Effector memory CD8-positive, alpha-beta T cell (primary cell): ENCODE measurements at regions not wholly inside any gene's neighbourhood (a gene's known extent, or its start where the extent isn't known, plus 50 kb on each side); places are given as distances from the start of the nearest gene placed in this dataset.

Experiments
- ATAC-seq: fragments of 150-1000 bp; cut with Tn5 transposase; replicated peaks from 2 replicates; pipeline ENCODE4 v1.10.0; 2021; ENCODE audit warnings: mild to moderate bottlenecking, moderate library complexity
- DNase-seq, 3 experiments: peaks; one replicate each; pipeline ENCODE4 v3.0.0; 2021
- H3K27ac Mint-ChIP-seq, 2 donors: one replicate each; pipeline ENCODE4 v1.8.0; 2022; ENCODE audit warnings: mild to moderate bottlenecking in 2 of 2, mixed read lengths in 2 of 2, moderate library complexity in 2 of 2
- H3K27me3 Mint-ChIP-seq, 2 donors: one replicate each; pipeline ENCODE4 v1.8.0; 2022; ENCODE audit warnings: mixed read lengths in 2 of 2
- H3K36me3 Mint-ChIP-seq: one replicate; pipeline ENCODE4 v1.8.0; 2022; ENCODE audit warnings: mild to moderate bottlenecking, moderate library complexity, mixed read lengths; ENCODE audit not compliant: insufficient read depth
- H3K4me1 Mint-ChIP-seq, 2 donors: one replicate each; pipeline ENCODE4 v1.8.0; 2022; ENCODE audit warnings: low read depth in 2 of 2, mixed read lengths in 2 of 2
- H3K4me3 Mint-ChIP-seq, 2 donors: one replicate each; pipeline ENCODE4 v1.8.0; 2022; ENCODE audit warnings: mild to moderate bottlenecking in 2 of 2, mixed read lengths in 2 of 2, moderate library complexity in 2 of 2
- H3K9me3 Mint-ChIP-seq, 2 donors: one replicate each; pipeline ENCODE4 v1.8.0; 2022; ENCODE audit warnings: mixed read lengths in 2 of 2

GRCh38 chr18:47627030-47627429 lies 303.4 kb downstream of the SMAD2 start:
- no peaks in the 10 kb centered on the region for H3K4me1 Mint-ChIP-seq
- no peak overlapping the region for H3K27ac Mint-ChIP-seq
- H3K4me3 Mint-ChIP-seq = no peak overlapping the region
- peaks cover 13 to 24% of the 10 kb centered on the region in 2 donors for H3K27me3 Mint-ChIP-seq
- H3K9me3 Mint-ChIP-seq = no peaks in the 10 kb centered on the region
- no peak for DNase-seq
- no peak for ATAC-seq
- H3K36me3 Mint-ChIP-seq = no peaks in the 10 kb centered on the region

- DNase-seq (no peak), ATAC-seq (no peak)
- Mint-ChIP-seq H3K4me3 (no peak overlapping the region), H3K4me1 (no peaks in the 10 kb centered on the region), H3K9me3 (peaks cover 4 to 6% of the 10 kb centered on the region in 2 donors), H3K36me3 (no peaks in the 10 kb centered on the region), H3K27me3 (peaks cover 15 to 31% of the 10 kb centered on the region in 2 donors), H3K27ac (no peak overlapping the region)
Observed at GRCh38 chr18:47619771-47620448, 310.5 kb downstream of the SMAD2 start.

- no peak overlapping the region for H3K27ac Mint-ChIP-seq
- H3K4me1 Mint-ChIP-seq = no peaks in the 10 kb centered on the region
- DNase-seq = no peak
- no peak overlapping the region for H3K4me3 Mint-ChIP-seq
- H3K9me3 Mint-ChIP-seq = peaks cover 4 to 7% of the 10 kb centered on the region in 2 donors
- no peaks in the 10 kb centered on the region for H3K36me3 Mint-ChIP-seq
- ATAC-seq = no peak
- peaks cover 15 to 33% of the 10 kb centered on the region in 2 donors for H3K27me3 Mint-ChIP-seq
Observed at GRCh38 chr18:47618758-47619157, 311.7 kb downstream of the SMAD2 start.

- peaks cover 2 to 15% of the 10 kb centered on the region in 2 donors for H3K9me3 Mint-ChIP-seq
- no peak overlapping the region for H3K27ac Mint-ChIP-seq
- DNase-seq = no peak
- no peak overlapping the region for H3K4me3 Mint-ChIP-seq
- H3K27me3 Mint-ChIP-seq = peaks cover 10 to 37% of the 10 kb centered on the region in 2 donors
- no peak for ATAC-seq
- H3K4me1 Mint-ChIP-seq = no peaks in the 10 kb centered on the region
- no peaks in the 10 kb centered on the region for H3K36me3 Mint-ChIP-seq
Observed at GRCh38 chr18:47615043-47615442, 315.4 kb downstream of the SMAD2 start.

- Mint-ChIP-seq H3K4me1 (no peaks in the 10 kb centered on the region), H3K36me3 (no peaks in the 10 kb centered on the region), H3K4me3 (no peak overlapping the region), H3K9me3 (peaks cover 0 to 15% of the 10 kb centered on the region in 2 donors), H3K27ac (no peak overlapping the region), H3K27me3 (peaks cover 2 to 25% of the 10 kb centered on the region in 2 donors)
- DNase-seq = no peak
- ATAC-seq = no peak
Observed at GRCh38 chr18:47613929-47614328, 316.5 kb downstream of the SMAD2 start.

- ATAC-seq = no peak
- no peak for DNase-seq
- Mint-ChIP-seq H3K9me3 (peaks cover 0 to 15% of the 10 kb centered on the region in 2 donors), H3K27me3 (peaks cover 0 to 32% of the 10 kb centered on the region in 2 donors), H3K36me3 (no peaks in the 10 kb centered on the region), H3K27ac (no peak overlapping the region), H3K4me1 (no peaks in the 10 kb centered on the region), H3K4me3 (no peak overlapping the region)
Observed at GRCh38 chr18:47611649-47612048, 318.8 kb downstream of the SMAD2 start.

- no peaks in the 10 kb centered on the region for H3K36me3 Mint-ChIP-seq
- H3K4me3 Mint-ChIP-seq = no peak overlapping the region
- peaks cover 0 to 8% of the 10 kb centered on the region in 2 donors for H3K9me3 Mint-ChIP-seq
Observed at GRCh38 chr18:47606526-47606925, 323.9 kb downstream of the SMAD2 start.

GRCh38 chr18:47605093-47605492 lies 325.4 kb downstream of the SMAD2 start:
- H3K4me3 Mint-ChIP-seq = no peak overlapping the region
- DNase-seq = no peak
- peaks cover 0 to 4% of the 10 kb centered on the region in 2 donors for H3K9me3 Mint-ChIP-seq
- no peaks in the 10 kb centered on the region for H3K36me3 Mint-ChIP-seq
- peaks cover 0 to 31% of the 10 kb centered on the region in 2 donors for H3K27me3 Mint-ChIP-seq
- ATAC-seq = no peak
- H3K27ac Mint-ChIP-seq = no peak overlapping the region
- no peaks in the 10 kb centered on the region for H3K4me1 Mint-ChIP-seq

More at GRCh38 chr18:47606526-47606925, 323.9 kb downstream of the SMAD2 start:
- DNase-seq = no peak
- ATAC-seq = no peak
- peaks cover 0 to 36% of the 10 kb centered on the region in 2 donors for H3K27me3 Mint-ChIP-seq
- H3K27ac Mint-ChIP-seq = no peak overlapping the region
- H3K4me1 Mint-ChIP-seq = no peaks in the 10 kb centered on the region

- ATAC-seq = no peak
- Mint-ChIP-seq H3K27me3 (peaks cover 0 to 31% of the 10 kb centered on the region in 2 donors), H3K27ac (no peak overlapping the region), H3K9me3 (peaks cover 0 to 4% of the 10 kb centered on the region in 2 donors), H3K4me3 (no peak overlapping the region), H3K4me1 (no peaks in the 10 kb centered on the region), H3K36me3 (no peaks in the 10 kb centered on the region)
- DNase-seq = no peak
Observed at GRCh38 chr18:47604021-47604420, 326.4 kb downstream of the SMAD2 start.

GRCh38 chr18:47603158-47603557 lies 327.3 kb downstream of the SMAD2 start:
- Mint-ChIP-seq H3K9me3 (peaks cover 0 to 4% of the 10 kb centered on the region in 2 donors), H3K4me1 (no peaks in the 10 kb centered on the region), H3K36me3 (no peaks in the 10 kb centered on the region), H3K4me3 (no peak overlapping the region), H3K27ac (no peak overlapping the region), H3K27me3 (peaks cover 0 to 35% of the 10 kb centered on the region in 2 donors)
- DNase-seq (no peak), ATAC-seq (no peak)

GRCh38 chr18:47602273-47602897 lies 328.1 kb downstream of the SMAD2 start:
- Mint-ChIP-seq H3K4me3 (no peak overlapping the region), H3K27me3 (peaks cover 0 to 36% of the 10 kb centered on the region in 2 donors), H3K9me3 (peaks cover 0 to 4% of the 10 kb centered on the region in 2 donors), H3K36me3 (no peaks in the 10 kb centered on the region), H3K27ac (no peak overlapping the region), H3K4me1 (no peaks in the 10 kb centered on the region)
- DNase-seq (no peak), ATAC-seq (no peak)

GRCh38 chr18:47601581-47602272 lies 328.7 kb downstream of the SMAD2 start:
- no peak overlapping the region for H3K27ac Mint-ChIP-seq
- DNase-seq (no peak), ATAC-seq (no peak)

GRCh38 chr18:47595831-47596501 lies 334.5 kb downstream of the SMAD2 start:
- H3K36me3 Mint-ChIP-seq = no peaks in the 10 kb centered on the region
- H3K4me3 Mint-ChIP-seq = no peak overlapping the region
- ATAC-seq (no peak), DNase-seq (no peak)
- no peak overlapping the region for H3K27ac Mint-ChIP-seq
- H3K9me3 Mint-ChIP-seq = peaks cover 0 to 4% of the 10 kb centered on the region in 2 donors
- no peaks in the 10 kb centered on the region for H3K4me1 Mint-ChIP-seq
- H3K27me3 Mint-ChIP-seq = peaks cover 28 to 56% of the 10 kb centered on the region in 2 donors

More at GRCh38 chr18:47601581-47602272, 328.7 kb downstream of the SMAD2 start:
- Mint-ChIP-seq H3K4me1 (no peaks in the 10 kb centered on the region), H3K27me3 (peaks cover 0 to 36% of the 10 kb centered on the region in 2 donors), H3K4me3 (no peak overlapping the region), H3K9me3 (peaks cover 0 to 4% of the 10 kb centered on the region in 2 donors), H3K36me3 (no peaks in the 10 kb centered on the region)
